Body of pancreas (tissue), 4 donors: ENCODE measurements at regions not wholly inside any gene's neighbourhood (a gene's known extent, or its start where the extent isn't known, plus 50 kb on each side); places are given as distances from the start of the nearest gene placed in this dataset.

Experiments used
- CTCF ChIP-seq, 7 experiments: fragments of 450-650 bp in 4 of 7; fragments of 200-600 bp in 3 of 7; sonication (generic) in 3 of 7; IDR thresholded peaks; one replicate each; pipeline ENCODE4 v1.5.1; 2016 to 2019; ENCODE audit warnings: antibody characterized with exemption in 7 of 7
- POLR2A ChIP-seq, 3 donors: fragments of 450-650 bp; IDR thresholded peaks; one replicate each; pipeline ENCODE4 v1.6.1; 2016; ENCODE audit warnings: antibody characterized with exemption in 3 of 3, mild to moderate bottlenecking in 2 of 3

GRCh38 chr3:175956964-175957363 is 1097.8 kb downstream of the NAALADL2 start:
- TF ChIP-seq CTCF (IDR thresholded peaks at IDR 0.05) (peak in 1 of 7 experiments; percentile 9), POLR2A (IDR thresholded peaks at IDR 0.05) (no peak)
